GM18861 (cell line): ENCODE measurements at regions not wholly inside any gene's neighbourhood (a gene's known extent, or its start where the extent isn't known, plus 50 kb on each side); places are given as distances from the start of the nearest gene placed in this dataset.

ENCODE experiments used
- ATAC-seq: cut with Tn5 transposase; IDR thresholded peaks from one replicate; pipeline ENCODE4 v1.9.1; 2021; ENCODE audit not compliant: unreplicated experiment

DNA sequence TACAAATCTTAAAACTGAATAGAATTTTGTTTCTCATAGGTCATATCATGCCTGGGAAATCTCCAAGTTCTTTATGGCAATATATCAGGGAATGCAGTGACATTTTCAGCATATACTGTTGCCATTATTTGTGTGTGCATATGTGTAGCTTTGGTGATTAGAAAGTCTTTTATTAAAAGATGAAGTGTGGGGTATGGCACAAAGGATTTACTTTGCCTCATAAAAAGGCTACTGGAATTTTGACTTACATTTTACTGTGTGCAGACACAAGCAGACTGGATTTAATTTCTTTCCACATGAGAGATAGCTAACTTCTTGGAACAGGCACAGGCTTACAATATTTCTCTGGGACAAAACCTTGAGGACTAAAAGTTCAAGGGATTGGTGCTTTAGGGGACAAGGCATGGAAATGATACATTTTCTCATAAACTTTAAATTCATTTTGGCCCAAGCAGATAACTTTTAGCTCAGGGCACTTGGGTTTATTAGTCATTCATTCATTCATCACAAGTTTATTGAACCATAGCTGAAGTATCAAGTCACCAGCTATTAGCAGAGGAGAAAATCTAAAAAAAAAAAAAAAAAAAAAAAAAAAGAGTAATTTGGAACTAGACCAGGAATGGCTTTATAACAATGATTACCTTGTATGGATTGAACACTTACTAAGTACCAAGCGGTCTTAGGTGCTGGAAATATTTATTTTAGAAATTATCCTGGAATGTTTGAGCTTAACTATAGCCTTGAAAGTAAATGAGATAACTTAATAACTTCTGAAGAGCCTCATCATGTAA is 191.5 kb downstream of the SLIT2 start:
- no peak for ATAC-seq

DNA sequence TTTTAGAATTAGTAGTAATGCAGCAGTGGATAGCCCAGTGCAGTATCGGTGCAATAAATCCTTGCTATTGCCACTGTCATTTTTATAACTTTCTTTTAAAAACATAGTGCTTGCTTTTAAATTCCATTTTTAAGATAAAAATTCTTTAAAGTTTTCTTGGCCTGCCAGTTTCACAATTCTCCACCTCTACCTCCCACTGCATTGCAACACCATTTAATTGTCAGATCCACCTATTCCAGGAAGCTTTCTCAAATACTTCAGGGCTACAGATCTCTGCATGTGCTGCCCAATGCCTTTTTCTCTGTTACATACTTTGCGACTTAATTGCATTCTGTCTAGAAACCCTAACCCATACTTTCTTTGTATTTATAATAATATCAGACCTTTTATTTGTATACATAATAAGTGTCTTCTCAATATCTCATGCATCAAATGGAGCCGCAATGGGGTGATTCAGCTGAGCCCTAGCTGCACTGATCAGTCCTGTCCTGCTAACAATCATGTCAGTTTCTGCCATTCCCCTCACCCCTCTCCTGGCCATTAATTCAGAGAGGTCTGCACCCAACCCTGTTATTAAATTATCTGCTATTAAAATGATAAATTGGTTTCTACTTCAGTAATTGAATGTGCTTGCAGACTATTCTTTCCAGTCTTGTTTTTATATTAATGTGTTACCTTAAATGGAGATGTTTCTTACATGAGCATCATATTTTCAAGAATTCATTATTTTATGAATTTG is 193.1 kb downstream of the SLIT2 start:
- no peak for ATAC-seq

DNA sequence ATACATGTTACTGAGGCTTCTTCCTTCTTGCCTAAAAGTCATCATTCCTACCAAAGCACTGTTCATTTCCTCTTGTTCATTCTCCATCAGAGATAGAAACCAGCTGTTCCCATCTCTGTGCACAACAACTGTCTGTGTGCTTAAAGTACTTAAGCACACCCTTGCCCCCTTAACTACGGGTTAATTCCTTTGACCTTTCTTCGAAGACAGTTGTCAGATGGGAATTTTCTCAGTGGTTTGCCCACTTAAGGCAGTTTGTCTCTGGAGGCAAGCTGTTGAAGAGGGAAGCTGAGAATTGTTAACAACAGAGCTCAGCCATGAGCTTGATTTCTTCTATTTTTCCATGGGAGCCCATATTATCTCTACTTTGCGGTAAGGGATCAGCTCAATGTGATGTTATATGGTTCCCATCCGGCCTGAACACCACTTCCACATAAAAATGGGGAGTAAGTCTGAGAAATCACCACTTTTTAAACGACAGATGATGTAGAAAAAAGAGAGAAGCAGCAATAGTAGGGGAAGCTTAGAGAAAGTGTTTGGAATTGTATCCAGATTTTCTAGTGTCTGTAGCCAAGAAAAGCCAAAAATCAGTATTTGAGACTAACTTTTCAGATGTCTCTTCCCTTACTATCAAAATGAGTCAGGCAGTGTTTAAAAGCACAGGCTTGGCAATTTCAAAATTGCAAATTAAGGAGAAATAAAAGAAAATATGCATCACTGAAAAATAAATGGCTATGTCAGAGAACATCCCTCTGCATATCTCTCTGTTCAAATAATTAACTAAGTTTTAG is 194.4 kb downstream of the SLIT2 start:
- ATAC-seq = no peak

DNA sequence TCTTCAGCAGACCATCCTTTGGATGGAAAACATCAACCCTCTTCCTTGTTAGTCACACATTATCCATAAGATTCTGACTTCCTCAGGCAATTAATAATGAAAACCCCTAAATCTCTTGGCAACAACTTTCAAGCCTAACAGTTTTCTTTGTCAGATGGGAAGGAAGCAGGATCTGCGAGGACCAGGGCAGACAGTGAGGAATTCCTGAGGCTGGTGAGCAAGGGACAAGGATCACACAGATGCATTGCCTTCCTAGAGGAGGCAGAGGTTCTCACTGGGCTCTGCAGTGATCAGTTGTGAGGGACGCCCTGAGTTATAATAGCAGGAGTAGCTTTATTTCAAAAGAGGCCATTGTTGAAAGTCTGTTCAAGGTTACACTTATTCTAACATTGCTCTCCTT is 195.4 kb downstream of the SLIT2 start:
- no peak for ATAC-seq

DNA sequence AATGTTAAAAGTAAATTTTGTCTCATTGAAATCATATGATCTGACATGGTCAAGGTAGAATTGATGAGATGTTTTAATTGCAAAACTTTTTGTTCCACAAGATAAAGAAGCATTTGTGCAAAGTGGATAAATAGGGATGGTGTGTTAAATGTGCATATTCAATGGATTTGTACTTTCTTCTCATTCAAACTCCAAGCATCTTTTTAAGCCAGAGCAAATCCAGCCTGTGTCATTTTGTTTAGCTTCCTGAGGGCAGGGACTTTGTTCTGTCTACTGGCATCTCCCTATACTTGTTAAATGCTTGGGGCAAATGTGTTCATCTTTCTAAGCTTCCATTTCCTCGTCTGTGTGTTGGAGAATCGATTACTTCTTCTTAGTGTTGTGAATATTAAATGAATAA is 200.3 kb downstream of the SLIT2 start:
- ATAC-seq = no peak

DNA sequence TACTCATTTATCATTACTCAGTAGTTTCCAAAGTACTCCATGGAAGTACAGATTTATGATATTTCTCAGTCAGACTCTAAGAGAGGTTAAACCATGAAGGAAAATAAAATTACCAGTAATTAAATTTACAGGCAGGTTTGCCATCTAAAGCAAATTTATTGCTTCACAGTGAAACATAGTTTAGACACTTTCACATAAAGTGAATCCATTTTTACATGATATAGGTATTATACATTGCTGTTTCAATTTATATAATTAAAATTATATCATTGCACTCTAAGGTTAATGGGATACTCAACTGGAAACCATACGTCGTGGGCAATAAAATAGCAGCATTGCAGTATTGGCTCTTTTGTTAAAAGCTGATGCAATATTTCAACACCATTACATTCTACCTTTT is 202.8 kb downstream of the SLIT2 start:
- ATAC-seq = no peak

DNA sequence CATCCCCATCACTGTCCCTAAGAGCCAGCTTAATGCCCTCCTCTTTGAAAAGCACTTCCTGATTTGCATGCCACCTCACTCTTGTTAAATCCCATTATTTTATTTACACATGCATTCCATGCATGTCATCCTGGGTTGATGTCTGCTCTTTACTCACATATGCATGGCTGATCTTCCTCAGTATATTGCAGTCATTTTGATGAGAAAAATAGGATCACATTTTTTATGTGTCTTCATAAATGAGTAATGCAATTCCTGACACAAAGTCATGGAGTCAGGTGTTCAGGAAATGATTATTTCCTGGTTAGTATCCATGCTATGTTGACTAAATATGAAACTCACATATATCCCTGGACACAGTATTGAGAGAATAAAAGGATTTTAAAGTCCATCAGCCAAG is 204.7 kb downstream of the SLIT2 start:
- no peak for ATAC-seq

DNA sequence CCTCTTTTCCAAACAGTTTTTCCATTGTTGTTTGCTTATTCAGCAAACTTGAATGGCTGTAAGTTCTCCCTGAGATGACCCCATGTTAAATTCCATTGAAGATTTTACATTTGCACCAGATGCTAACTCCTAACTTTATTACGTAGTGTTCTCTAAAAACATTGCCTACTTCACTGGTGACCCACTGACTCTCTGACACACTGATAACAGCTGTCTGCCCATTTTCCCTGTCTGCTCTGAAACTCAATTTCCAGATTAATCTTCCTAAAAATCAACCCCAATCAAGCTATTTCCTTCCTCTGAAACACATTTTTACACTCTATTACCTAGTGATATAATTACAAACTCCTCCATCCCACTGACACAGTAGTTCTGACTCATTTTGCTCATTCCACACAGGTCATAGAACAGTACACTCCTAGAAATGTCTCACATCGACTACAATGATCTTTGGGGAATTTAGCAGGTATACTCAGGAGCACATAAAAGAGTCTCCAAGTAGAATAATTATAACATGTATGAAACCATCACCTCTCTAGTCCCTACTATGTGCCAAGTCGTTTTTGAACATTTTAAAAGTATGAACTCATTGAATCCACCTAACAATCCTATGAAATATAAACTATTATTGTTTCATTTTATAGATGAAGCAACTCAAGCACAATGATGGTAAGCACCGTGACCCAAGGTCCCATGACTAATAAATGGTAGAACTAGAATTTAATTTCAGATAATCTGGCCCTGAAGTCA is 210.9 kb downstream of the SLIT2 start:
- no peak for ATAC-seq

DNA sequence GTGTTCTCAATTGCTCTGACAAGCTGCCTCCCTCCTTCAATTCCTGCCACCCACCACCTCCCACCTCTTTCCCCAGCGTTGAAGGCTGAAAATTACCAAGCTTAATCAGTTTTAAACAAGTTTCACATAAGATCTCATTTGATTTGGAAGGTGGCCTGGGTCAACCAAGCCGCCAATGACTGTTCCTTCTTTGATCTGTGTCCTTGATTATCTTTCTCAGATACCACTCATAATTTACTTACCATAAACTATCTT is 211.4 kb downstream of the SLIT2 start:
- no peak for ATAC-seq

DNA sequence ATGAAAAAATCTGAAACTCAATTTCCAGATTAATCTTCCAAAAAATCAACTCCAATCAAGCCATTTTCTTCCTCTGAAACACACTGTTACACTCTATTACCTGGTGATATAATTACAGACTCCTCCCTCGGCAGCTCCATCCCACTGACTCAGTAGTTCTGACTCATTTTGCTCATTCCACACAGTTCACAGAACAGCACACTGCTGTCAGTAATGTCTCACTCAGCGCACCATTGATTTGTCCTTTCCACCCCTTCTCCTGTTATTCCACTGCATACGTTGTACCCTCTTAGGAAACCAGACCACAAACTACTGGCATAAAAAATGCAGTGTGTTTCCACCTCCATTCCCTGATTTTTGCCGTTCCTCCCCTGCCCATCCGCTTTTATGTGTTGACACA is 212.7 kb downstream of the SLIT2 start:
- ATAC-seq = no peak

DNA sequence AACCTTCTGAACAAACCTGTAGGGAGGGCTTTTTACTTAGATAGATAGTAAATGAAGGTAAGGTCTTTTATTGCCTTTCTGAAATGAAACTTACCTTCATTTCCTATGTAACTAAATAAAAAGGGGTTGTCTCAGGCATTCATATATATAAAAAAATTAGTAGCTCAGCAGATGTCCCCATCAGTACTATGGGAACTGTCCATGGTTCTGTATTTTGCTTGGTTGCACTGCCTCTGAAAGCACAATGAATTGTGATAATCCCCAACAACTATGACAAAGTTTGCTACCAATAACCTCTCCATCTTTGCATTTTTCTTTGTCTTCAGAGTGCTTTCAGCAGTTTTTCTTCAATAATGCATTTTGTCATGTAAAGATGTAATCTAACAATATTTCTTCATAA is 222.4 kb downstream of the SLIT2 start:
- no peak for ATAC-seq

DNA sequence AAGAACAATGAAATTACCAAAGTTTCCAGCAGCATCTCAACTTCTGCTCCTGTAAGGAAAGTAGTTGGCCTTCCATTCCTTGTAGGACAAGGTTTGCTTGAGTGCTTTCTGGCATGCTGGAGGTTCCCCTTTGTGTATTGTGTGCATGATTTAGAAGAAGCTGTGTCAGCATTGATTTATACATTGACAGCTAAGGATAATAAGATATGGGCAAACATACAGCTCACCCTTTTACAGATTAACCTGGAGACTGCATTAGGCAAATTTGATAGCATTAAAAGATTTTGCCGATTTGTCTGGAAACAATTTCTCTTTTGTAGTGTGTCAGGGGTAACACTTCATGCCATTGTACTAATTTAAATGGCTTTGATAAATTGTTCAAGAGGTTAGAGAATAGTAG is 221.8 kb upstream of the PACRGL start:
- no peak for ATAC-seq

DNA sequence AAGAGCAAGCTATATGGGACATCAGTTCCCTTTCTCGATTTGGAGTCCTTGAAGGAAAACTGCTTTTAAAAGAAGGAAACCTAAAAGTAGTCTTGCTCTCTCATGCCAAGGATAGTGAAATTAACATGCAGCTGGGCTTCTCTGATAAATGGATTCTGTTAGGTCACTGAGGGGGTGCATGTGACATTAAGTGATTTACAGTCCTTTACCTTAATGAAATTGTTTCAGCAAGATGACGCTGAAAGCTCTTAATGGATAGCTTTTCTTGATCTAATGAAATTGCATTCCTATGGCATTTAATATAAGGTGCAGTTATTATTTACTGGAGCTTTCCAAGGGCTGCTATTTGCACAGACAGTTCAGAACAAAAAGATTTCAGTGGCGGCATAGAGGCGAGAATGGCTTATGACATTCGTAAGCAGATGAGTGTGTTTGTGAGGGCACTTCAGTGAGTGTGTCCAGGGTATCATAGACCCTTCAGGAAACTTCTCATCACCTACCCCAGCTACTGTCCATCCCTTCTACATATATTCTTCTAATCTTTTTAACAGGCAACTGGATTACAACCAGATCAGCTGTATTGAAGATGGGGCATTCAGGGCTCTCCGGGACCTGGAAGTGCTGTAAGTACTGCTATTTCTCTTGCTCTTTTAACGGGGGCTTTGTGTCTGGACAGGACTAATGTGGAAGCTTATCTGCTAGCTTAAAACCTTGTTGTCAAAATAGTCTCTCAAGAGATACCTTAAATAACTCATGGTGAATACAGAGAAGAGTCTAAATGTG is 219.9 kb upstream of the PACRGL start:
- ATAC-seq = no peak

DNA sequence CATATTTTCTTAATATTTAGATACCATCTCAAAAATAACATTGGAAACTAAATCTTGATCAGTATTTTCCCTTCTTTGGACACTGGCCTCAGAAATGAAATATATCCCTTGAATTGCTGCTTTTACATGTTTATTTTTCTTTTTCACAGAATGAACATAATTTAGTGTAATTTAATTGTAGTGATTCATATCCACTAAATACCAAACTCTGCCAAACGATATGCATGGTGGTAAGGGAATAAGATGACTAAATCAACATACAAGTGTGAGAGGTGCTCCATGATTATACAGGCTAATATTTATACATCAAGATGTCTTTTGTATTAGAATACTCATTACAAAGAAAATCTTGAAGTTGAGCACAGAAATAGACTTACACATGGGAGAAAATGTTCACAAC is 216.8 kb upstream of the PACRGL start:
- no peak for ATAC-seq

DNA sequence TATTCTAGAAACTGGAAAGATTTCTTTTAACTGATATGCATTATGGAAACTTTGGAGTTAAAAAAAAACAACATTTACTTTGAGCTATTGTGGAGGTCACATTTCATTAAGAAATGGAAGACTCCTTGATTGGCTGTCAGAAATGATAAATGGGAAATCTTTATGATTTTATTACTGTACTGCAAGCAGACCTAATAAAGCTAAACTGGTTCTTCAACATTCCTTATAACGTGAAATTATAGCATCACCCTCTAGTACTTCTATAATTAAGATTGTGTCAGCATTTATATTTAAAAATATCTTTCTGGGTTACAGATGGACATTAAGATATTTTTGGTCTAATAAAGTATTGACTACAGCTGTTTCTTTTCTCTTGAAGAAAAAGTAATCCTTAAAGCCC is 213.8 kb upstream of the PACRGL start:
- no peak for ATAC-seq

DNA sequence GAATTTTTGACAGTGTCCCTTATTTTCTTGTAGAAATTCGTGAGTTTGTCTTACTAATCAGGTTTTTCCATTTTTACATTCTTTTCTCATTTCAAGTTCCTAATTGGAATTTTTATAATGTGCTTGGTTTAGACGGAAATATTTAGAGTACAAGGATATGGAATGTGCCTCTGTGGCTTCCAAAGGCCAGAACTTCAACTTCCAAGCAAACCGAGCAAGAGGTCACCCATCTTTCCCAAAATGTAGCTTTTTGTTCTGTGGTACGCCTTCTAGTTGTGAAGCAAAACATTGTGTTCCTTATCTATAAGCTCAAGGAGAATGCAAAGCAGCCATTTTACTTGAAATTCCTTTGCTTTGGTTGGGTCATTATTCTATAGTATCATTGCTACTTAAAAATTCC is 212.8 kb upstream of the PACRGL start:
- no peak for ATAC-seq

DNA sequence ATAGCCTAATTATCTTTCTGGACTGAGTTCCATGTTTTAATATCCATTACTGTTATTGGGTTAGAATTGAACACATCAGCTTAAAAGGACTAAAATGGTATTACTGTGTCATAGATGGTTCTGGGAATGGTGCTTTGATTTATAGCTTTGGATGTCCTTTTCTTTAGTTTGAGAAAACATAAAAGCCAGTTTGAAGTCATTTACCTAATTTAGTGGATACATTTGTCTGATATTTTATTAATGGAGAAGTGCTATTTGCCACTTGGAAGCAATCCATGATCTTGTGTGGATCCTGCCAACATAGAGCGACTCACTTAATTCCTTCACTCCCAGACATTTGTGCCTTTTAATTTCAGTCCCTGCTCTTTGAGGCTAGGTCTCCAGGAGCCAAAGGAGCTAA is 212.4 kb upstream of the PACRGL start:
- no peak for ATAC-seq

DNA sequence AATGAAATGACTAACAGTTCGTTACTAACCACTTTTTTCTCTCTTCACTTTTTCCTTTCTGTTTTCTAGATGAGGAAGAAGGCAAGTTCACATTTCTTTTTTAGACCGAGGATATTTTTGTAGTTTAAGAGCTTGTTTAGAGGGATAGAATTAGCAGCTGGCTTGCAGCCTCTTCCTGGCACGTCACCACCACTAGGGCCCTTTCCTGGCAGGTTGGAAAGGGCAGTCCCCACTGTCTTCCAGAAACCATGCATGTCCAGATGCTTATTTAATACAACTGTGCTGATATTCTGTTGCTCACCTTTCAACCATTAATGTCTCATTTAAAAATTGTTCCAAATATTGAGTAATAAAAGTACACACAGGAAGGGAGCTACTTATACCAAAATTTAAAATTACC is 209.5 kb upstream of the PACRGL start:
- ATAC-seq = no peak

DNA sequence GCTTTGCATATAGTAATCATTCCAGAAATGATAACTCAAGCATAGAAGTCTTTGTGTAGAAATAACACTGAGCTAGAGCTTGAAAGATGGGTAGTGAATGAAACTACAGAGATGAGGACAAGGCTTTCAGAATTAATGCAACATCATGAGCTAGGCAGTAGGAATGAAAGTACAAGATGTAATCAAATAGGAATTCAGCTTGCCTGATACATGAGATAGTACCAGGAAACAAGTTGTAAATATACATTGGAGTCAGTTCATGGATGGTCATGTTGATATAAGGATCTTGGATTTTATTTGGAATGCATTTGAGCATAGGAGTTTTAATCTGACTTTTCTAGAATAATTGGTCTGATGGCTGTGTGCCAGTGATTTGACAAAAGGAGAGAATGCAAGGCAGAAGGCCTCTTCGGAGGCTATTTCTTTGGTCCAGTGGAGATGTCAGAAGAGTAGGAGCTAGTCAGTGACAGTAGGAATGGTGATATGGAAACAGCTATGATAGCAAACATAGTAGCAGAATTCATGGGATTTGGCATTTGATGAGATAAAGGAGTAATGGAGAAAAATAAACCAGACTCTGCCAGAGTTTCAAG is 206.4 kb upstream of the PACRGL start:
- ATAC-seq = no peak

DNA sequence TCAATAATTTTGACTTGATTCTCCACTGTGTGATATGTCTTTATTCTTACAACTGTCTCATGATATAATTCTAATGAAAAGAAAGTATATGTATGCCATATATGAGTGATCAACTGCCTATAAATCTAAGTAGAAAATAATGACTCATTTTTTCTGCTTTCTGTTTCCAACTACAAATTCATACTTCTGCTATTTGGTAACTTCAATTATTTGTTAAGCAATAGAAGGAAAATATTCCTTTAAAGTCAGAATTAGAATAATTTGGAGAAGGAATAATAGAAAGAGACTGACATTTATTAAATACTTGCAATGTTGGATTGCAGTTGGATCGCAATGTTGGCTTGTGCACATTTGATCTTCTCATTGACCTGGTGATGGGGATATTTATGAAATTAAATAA is 204.2 kb upstream of the PACRGL start:
- ATAC-seq = no peak
